Glomerular visceral epithelial cell (primary cell): ENCODE measurements at regions not wholly inside any gene's neighbourhood (a gene's known extent, or its start where the extent isn't known, plus 50 kb on each side); places are given as distances from the start of the nearest gene placed in this dataset.

Experiments used
- DNase-seq: peaks from one replicate; pipeline ENCODE4 v3.0.0-alpha.2; 2016; ENCODE audit errors: extremely low spot score

DNA sequence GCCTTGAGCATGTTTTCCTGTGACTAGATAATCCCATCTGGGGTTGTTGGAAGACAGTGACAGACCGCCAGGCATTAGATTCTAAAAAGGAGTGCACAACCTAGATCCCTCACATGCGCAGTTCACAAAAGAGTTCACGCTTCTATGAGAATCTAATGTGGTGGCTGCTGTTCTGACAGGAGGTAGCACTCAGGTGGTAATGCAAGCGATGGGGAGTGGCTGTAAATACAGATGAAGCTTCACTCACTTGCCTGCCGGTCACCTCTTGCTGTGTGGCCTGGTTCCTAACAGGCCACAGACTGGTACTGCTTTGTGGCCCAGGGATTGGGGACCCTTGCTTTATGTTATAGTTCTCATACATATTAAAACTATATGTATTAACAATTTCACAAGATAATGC is 81.9 kb upstream of the TMLHE start:
- no peak for DNase-seq

DNA sequence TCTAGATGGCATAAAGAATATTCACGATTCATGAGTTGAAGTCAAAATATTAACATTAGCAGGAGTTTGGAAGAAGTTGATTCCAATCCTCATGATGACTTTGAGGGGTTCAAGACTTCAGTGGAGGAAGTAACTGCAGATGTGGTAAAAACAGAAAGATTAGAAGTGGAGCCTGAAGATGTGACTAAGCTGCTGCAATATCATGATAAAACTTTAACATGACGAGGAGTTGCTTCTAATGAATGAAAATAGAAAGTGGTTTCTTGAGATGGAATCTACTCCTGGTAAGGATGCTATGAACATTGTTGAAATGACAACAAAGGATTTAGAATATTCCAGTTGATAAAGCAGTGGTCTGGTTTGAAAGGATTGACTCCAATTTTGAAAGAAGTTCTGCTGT is 70.1 kb upstream of the TMLHE start:
- no peak for DNase-seq

DNA sequence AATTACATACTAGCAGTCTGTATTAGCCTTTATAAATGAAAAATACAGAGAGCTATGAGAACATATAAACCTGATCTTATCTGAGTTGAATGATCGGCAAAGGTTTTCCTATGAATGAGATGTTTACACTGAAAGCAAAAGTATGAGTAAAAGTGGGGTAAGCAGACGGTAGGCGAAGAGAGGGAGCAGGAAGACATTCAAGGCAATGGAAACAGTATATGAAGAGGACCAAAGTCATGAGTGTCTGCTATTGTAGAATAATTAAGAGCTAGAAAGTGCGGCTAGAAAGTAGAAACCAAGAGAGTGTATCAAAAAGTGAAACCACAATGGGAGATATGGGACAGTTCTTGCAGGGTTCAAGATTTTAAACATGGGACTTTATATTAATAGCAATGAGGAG is 67.0 kb upstream of the TMLHE start:
- DNase-seq: no peak

DNA sequence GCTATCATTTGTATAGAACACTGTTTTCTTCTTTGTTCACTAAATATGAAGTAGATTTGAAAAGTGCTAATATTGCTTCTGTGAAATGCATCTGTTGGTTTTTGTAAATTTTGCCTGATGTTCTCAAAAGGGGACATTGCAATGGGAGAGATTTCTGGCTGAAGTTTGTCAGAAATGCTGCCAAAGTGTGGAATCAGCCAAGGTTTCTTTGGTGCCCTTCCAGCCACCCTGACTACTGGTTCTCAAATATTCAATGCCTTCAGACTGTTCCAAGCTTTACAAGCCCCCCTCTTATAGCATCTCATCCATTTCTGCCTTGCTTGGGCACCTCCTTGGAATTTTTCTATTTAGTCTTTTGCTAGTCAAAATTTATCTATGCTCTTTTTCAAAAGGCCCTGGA is 60.6 kb upstream of the TMLHE start:
- no peak for DNase-seq

DNA sequence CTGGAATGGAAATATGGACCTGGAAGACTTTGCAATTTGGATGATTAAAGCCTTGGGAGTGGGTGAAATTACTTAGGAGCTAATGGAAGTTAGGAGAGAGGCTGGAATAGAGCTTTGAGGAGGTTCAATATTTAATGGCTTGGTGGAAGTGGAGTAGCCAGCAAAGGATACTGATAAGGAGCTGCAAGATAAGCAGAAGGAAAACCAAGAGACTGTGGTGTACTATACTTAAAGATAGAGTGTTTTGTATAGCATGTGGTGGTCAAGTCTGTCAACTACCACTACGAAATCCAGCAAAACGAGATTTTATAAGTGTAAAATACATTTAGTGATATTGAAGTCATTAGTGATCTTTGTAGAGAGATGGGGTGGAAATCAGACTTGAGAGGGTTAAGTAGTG is 54.0 kb upstream of the TMLHE start:
- DNase-seq: no peak
